ENCODE measurements at regions not wholly inside any gene's neighbourhood (a gene's known extent, or its start where the extent isn't known, plus 50 kb on each side); places are given as distances from the start of the nearest gene placed in this dataset.
"Not testable (repeated sequence)": the region's sequence is repeated elsewhere in the genome, so short reads cannot be mapped to it uniquely, and the experiment has no call there.

DNA sequence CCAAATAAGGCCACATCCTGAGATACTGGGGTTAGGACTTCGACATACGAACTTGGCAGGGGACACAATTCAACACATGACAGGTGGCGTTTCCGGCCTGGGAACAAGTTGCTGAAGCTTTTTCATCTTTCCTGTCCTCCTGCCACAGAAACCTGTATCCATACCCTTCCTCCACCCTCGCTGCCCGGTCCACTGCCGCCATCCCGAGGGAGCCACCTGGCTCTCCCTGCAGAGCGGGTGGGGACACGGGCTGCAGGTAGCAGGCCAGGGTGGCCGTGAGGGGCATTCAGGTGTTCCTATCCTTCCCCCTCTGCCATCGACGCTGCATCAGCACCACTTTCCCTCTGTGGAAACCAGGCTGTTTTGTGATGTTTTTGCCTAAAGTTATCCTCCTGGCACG lies 74.4 kb upstream of the TWIST2 start:
- Mint-ChIP-seq H3K9me3 (no peaks in the 10 kb centered on the region), H3K4me3 (no peak overlapping the region), H3K27ac (no peak overlapping the region), H3K4me1 (ENCODE audit: low read depth in 2 of 2) (no peaks in the 10 kb centered on the region), H3K36me3 (no peaks in the 10 kb centered on the region), H3K27me3 (peaks cover 21% of the 10 kb centered on the region in 2 donors)
- ATAC-seq, result no peak
- DNase-seq (ENCODE audit: low spot score), result no peak

DNA sequence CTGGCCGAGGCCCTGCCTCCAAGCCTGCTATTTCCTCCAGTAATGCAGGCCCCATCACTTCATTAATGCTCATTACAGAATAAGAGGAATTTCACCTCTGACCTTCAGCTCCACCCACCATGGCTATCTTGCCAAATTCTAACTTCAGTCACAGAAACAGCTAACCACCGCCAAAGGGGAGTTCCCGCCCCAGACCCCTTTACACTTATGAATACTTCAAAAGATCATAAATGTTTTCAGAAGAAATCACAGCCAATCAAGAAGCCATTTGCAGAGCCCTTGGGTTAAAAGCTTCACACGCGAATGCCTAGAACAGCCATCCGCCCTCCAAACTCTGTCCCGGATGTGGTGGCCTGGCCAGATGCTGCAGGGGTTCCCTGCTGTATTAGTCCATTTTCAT lies 73.8 kb upstream of the TWIST2 start:
- DNase-seq (ENCODE audit: low spot score) (no peak), ATAC-seq (no peak)
- Mint-ChIP-seq H3K27ac (no peak overlapping the region), H3K36me3 (no peaks in the 10 kb centered on the region), H3K27me3 (peaks cover 15 to 16% of the 10 kb centered on the region in 2 donors), H3K9me3 (no peaks in the 10 kb centered on the region), H3K4me3 (no peak overlapping the region), H3K4me1 (ENCODE audit: low read depth in 2 of 2) (no peaks in the 10 kb centered on the region)

DNA sequence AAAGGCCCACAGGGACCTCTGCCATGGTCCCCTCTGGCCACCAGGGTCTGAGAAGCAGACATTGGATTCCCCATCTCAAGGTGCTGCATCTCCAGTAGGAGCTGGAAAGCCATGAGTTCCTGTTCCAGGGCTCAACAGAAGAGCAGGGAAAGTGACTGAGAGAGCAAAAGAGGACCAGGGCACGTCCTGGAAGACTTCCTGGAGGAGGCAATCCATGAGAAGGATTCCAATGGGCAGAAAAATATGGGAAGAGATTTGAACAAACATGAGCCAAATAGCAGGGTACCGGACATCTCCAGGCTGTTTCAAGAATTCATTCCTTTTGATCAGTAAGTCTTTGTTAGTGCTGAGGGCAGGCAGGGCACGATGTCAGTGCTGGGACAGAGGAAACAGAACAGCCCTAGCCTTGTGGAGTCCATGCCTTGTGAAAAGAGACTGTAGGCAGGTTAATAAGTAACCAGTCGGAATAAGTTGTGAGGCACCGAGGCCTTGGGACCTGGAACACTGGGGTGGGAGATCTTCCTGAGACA lies 72.8 kb upstream of the TWIST2 start:
- no peaks in the 10 kb centered on the region for H3K9me3 Mint-ChIP-seq
- no peaks in the 10 kb centered on the region for H3K4me1 Mint-ChIP-seq (ENCODE audit: low read depth in 2 of 2)
- ATAC-seq (no peak), DNase-seq (ENCODE audit: low spot score) (no peak)
- no peak overlapping the region for H3K4me3 Mint-ChIP-seq
- no peaks in the 10 kb centered on the region for H3K36me3 Mint-ChIP-seq
- H3K27ac Mint-ChIP-seq, result no peak overlapping the region
- H3K27me3 Mint-ChIP-seq, result peaks cover 6 to 11% of the 10 kb centered on the region in 2 donors

DNA sequence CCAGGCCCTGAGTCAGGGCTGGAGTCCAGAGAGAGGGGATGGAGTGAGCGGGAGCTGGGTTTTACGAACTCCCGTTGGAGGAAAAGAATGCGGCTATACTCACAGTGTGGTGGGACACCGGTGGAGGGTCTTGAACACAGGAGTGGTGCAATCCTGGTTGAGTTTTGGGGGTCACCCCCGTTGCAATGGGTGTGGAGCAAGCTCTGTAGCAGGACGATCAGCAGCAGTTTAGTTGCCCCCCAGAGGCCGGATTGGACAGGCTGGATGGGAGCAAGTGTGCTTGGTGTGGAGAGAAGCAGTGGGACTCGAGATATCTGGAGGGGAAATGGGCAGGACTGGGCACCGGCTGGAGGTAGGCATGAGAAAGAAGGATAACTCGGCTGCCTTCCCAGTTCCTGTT lies 72.3 kb upstream of the TWIST2 start:
- H3K27me3 Mint-ChIP-seq, result peaks cover 1 to 11% of the 10 kb centered on the region in 2 donors
- no peaks in the 10 kb centered on the region for H3K4me1 Mint-ChIP-seq (ENCODE audit: low read depth in 2 of 2)
- peak in 1 of 2 donors; percentile 12 for ATAC-seq
- H3K4me3 Mint-ChIP-seq, result no peak overlapping the region
- no peak overlapping the region for H3K27ac Mint-ChIP-seq
- no peaks in the 10 kb centered on the region for H3K36me3 Mint-ChIP-seq
- no peaks in the 10 kb centered on the region for H3K9me3 Mint-ChIP-seq
- no peak for DNase-seq (ENCODE audit: low spot score)

DNA sequence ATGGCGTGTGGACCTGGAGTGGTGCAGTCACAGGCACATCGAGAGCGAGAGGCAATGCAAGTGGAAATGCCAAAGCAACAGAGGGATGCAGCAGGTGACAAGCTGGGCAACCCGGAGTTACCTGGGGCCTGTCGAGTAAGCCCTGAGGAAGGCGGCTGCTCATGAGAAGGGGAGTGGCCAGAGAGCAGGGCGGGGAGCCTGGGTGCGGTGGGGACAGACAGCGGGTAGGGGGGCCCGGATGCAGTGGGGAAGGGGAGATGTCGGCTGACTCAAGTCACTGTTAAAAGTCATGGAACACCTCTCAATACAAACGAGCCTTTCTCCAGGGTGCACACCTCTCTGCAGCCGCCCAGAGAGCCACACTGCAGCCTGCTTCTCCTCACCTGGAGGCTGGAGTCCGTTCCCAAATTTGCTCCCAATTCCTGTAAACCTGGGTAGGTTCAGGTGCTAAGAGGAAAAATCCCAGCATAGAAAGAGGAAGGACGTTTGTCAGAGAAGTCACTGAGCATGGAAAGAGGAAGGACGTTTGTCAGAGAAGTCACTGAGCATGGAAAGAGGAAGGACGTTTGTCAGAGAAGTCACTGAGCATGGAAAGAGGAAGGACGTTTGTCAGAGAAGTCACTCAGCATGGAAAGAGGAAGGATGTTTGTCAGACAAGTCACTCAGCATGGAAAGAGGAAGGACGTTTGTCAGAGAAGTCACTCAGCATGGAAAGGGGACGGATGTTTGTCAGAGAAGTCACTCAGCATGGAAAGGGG lies 71.7 kb upstream of the TWIST2 start:
- H3K27me3 Mint-ChIP-seq, result peaks cover 7 to 13% of the 10 kb centered on the region in 2 donors
- H3K9me3 Mint-ChIP-seq, result no peaks in the 10 kb centered on the region
- H3K36me3 Mint-ChIP-seq, result no peaks in the 10 kb centered on the region
- H3K27ac Mint-ChIP-seq, result no peak overlapping the region
- ATAC-seq, result peak in 1 of 2 donors; percentile 33
- no peak overlapping the region for H3K4me3 Mint-ChIP-seq
- no peak for DNase-seq (ENCODE audit: low spot score)
- no peaks in the 10 kb centered on the region for H3K4me1 Mint-ChIP-seq (ENCODE audit: low read depth in 2 of 2)

DNA sequence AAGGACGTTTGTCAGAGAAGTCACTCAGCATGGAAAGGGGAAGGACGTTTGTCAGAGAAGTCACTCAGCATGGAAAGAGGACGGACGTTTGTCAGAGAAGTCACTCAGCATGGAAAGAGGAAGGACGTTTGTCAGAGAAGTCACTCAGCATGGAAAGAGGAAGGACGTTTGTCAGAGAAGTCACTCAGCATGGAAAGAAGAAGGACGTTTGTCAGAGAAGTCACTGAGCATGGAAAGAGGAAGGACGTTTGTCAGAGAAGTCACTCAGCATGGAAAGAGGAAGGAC lies 71.2 kb upstream of the TWIST2 start:
- not testable (repeated sequence) for DNase-seq (ENCODE audit: low spot score); ATAC-seq; H3K4me3 Mint-ChIP-seq

DNA sequence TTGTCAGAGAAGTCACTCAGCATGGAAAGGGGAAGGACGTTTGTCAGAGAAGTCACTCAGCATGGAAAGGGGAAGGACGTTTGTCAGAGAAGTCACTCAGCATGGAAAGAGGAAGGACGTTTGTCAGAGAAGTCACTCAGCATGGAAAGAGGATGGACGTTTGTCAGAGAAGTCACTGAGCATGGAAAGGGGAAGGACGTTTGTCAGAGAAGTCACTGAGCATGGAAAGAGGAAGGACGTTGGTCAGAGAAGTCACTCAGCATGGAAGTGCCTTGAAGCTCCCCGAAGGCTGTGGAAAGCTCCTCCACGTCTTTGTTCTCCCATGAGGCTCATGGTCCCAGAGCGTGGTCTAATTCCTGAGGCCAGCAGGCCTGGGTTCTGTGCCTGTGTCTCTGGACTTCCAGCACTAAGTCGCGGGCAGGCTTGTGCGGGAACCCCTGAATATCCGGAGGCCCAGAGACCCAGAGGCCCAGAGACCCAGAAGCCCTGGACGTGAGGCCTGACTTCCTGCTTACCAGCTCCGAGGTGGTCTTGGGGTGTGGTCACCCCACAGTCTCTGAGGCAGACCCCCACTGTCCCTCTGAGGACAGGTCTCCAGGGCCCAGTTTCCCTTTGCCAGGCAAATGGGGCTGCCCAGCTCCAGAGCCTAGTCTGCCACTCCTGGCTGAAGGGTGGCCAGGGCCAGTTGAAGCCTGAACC lies 70.4 kb upstream of the TWIST2 start:
- Mint-ChIP-seq H3K4me1 (ENCODE audit: low read depth in 2 of 2) (no peaks in the 10 kb centered on the region), H3K4me3 (no peak overlapping the region), H3K9me3 (no peaks in the 10 kb centered on the region), H3K36me3 (no peaks in the 10 kb centered on the region), H3K27me3 (peaks cover 10 to 16% of the 10 kb centered on the region in 2 donors), H3K27ac (no peak overlapping the region)
- DNase-seq (ENCODE audit: low spot score) (no peak), ATAC-seq (no peak)

More for the DNA sequence above, 71.2 kb upstream of the TWIST2 start:
- peaks cover 10 to 12% of the 10 kb centered on the region in 2 donors for H3K27me3 Mint-ChIP-seq
- H3K36me3 Mint-ChIP-seq; H3K27ac Mint-ChIP-seq; H3K4me1 Mint-ChIP-seq (ENCODE audit: low read depth in 2 of 2); H3K9me3 Mint-ChIP-seq: not testable (repeated sequence)

DNA sequence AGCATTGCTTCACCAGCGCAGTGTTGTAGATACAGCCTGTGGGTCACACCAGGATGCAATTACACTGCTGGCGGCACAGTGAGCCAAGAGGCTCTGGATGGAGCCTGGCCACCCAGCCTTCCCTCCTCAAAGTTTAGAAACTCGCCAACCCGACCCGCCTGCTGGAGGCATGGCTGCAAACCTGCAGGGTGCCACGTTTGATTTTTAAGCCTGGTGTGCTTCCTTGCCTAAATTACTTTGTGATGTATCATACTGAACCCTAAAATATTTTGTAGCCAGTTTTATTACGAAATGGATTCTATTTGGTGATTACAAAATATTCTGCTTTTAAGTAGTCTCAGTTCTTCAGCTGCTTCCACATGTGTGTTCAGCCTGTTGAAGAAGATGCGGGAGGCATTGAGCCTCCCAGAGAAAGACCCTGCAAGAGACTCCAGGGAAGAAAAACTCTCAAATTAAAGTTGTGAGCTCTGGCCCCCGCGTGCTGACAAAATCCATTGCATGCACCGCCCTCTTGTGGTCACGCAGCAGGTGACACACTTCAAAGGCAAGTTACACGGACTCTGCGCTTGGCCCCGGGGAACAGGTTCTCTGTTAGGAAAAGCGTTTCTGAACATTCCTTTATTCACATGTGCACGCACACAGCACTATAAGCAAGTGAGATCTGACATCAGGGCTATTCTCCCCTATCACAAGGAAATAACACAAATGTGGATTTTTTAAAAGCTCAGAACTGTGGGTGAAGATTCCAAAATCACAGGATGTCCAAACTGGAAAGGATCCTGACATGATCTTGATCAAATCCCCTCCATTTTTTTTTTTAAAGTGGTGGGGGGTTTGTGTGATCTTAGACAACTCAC lies 63.0 kb upstream of the TWIST2 start:
- Mint-ChIP-seq H3K27me3 (peaks cover 8 to 33% of the 10 kb centered on the region in 2 donors), H3K27ac (no peak overlapping the region), H3K4me1 (ENCODE audit: low read depth in 2 of 2) (no peaks in the 10 kb centered on the region), H3K9me3 (no peaks in the 10 kb centered on the region), H3K4me3 (no peak overlapping the region), H3K36me3 (no peaks in the 10 kb centered on the region)
- ATAC-seq, result peak in 1 of 2 donors; percentile 69
- DNase-seq (ENCODE audit: low spot score), result no peak

DNA sequence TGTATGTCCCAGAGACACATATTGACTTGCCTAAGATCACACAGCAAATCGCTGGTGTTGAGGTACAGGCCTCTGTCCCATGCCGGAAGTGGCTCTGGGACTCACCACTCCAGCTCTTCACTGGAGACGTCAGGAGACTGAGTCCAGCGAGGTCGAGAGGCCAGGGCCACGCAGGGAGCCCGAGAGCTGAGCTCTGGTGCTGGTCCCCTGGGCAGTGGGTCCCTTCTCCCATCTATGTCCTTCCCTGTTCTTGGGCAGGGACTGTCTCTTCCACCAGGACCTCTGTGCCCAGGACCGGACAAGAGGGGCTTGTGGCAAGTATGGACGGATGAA lies 62.4 kb upstream of the TWIST2 start:
- no peaks in the 10 kb centered on the region for H3K9me3 Mint-ChIP-seq
- no peak overlapping the region for H3K27ac Mint-ChIP-seq
- H3K36me3 Mint-ChIP-seq, result no peaks in the 10 kb centered on the region
- no peak overlapping the region for H3K4me3 Mint-ChIP-seq
- H3K27me3 Mint-ChIP-seq, result peaks cover 12 to 33% of the 10 kb centered on the region in 2 donors
- ATAC-seq, result no peak
- no peak for DNase-seq (ENCODE audit: low spot score)
- H3K4me1 Mint-ChIP-seq (ENCODE audit: low read depth in 2 of 2), result no peaks in the 10 kb centered on the region

DNA sequence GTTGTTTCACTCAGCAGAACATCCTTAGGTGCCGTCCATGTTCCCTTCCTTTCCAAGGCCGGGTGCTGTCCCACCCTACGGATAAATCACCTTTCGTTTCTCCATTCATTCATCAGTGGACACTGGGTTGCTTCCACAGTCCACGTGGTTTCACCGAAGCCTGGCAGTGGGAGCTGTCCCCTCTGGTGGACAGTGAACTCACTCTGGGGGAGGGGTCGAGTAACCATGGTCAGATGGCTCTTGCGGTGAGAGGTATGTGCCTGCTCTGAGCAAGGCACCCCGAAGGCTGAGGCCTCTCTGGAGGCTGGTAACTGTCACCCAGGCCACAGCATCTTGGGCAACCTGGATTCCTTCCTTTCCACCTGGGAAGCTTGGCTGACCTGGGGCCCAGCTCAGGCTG lies 61.5 kb upstream of the TWIST2 start:
- DNase-seq (ENCODE audit: low spot score) (no peak), ATAC-seq (no peak)
- Mint-ChIP-seq H3K4me3 (no peak overlapping the region), H3K9me3 (no peaks in the 10 kb centered on the region), H3K27me3 (peaks cover 10 to 24% of the 10 kb centered on the region in 2 donors), H3K27ac (no peak overlapping the region), H3K4me1 (ENCODE audit: low read depth in 2 of 2) (no peaks in the 10 kb centered on the region), H3K36me3 (no peaks in the 10 kb centered on the region)

DNA sequence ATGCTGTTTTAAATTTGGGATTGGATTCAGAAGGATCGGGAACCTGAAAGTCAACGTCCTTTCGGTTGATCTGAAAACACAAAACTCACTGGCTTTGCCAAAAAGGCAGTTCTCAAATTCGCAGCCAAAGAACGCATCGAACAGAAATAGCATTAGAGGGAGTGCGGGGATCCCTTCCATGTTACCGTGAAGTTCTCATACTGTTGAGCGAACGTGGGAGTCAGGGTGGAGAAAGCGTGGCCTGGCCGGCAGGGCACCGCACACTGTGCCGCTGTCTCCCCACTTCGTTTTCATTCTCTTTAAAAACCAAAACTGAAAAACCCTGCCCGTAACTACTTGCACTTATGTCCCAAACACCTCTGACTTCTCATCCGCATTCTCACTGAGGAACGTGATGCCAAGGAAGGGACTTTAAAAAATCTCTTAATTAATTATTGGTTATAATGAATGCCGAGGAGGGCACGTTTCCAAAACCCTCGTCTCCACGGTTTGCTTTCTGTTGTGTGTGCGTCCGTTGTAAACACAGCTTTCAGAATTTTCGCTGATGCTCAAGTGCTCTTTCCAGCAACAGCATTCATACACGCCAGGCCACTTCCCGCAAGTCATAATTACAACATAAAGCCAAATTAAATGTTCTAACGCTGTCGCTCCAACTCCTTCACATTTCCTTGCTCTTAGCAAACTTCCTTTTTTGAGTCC lies 60.9 kb upstream of the TWIST2 start:
- Mint-ChIP-seq H3K36me3 (no peaks in the 10 kb centered on the region), H3K9me3 (no peaks in the 10 kb centered on the region), H3K27ac (no peak overlapping the region), H3K27me3 (peaks cover 9 to 23% of the 10 kb centered on the region in 2 donors), H3K4me3 (no peak overlapping the region), H3K4me1 (ENCODE audit: low read depth in 2 of 2) (no peaks in the 10 kb centered on the region)
- ATAC-seq, result no peak
- DNase-seq (ENCODE audit: low spot score), result no peak

DNA sequence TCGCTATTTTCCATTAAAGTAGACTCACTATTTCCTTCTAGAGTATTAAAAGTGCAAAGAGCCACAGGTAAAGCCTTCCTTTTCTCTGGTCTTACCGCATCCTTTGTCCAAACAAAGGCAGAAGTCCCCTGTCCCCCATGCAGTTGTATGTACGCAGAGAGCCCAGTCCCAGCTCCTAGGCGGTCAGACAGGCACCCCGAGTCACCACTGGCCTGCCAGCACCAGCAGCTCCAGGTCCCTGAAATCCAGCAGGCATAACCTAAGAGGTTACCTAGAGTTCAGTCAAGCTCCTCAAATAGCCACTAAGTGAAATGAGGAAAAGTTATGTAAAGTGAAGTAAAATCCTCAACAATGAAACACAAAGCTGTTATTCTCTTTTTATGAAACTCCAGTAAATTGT lies 60.4 kb upstream of the TWIST2 start:
- no peak overlapping the region for H3K4me3 Mint-ChIP-seq
- ATAC-seq, result no peak
- H3K27ac Mint-ChIP-seq, result no peak overlapping the region
- DNase-seq (ENCODE audit: low spot score), result no peak
- peaks cover 9 to 18% of the 10 kb centered on the region in 2 donors for H3K27me3 Mint-ChIP-seq
- H3K36me3 Mint-ChIP-seq, result no peaks in the 10 kb centered on the region
- no peaks in the 10 kb centered on the region for H3K9me3 Mint-ChIP-seq
- no peaks in the 10 kb centered on the region for H3K4me1 Mint-ChIP-seq (ENCODE audit: low read depth in 2 of 2)

DNA sequence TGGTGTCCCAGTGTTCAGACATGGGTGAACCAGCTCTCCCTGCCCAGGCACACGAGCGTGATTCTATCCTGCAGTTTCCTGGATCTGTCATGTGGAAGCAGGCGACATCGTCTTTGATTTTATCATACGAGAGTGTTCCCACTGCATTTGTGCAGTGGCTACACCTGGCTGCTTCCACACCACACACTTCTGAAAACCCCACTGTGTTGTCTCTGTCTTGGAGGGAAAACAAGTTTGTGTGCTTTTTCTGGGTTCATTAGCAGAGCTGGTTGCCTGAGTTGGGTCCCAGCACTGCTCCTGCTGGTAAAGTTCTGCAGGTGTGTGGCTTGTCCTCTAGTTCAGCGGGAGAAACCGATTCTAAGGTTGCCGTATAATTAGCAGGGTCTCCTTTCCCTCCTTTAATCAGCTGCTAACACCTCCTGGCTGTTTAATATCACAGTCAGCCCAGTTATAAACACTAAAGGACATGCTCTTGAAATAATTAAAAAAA lies 58.5 kb upstream of the TWIST2 start:
- H3K9me3 Mint-ChIP-seq, result no peaks in the 10 kb centered on the region

More for the DNA sequence above, 58.5 kb upstream of the TWIST2 start:
- no peak overlapping the region for H3K4me3 Mint-ChIP-seq
- ATAC-seq (no peak), DNase-seq (ENCODE audit: low spot score) (no peak)
- H3K27me3 Mint-ChIP-seq, result peaks cover 0 to 9% of the 10 kb centered on the region in 2 donors
- no peak overlapping the region for H3K27ac Mint-ChIP-seq
- no peaks in the 10 kb centered on the region for H3K4me1 Mint-ChIP-seq (ENCODE audit: low read depth in 2 of 2)
- no peaks in the 10 kb centered on the region for H3K36me3 Mint-ChIP-seq
